H9 (cell line): ENCODE measurements at regions not wholly inside any gene's neighbourhood (a gene's known extent, or its start where the extent isn't known, plus 50 kb on each side); places are given as distances from the start of the nearest gene placed in this dataset.

Experiments used
- DNase-seq: peaks from one replicate; pipeline ENCODE4 v3.0.0-alpha.2; 2017
- H2AFZ ChIP-seq: one replicate; pipeline ENCODE4 v1.6.1; 2013; ENCODE audit warnings: mild to moderate bottlenecking, low read length, control low read depth, moderate library complexity
- H2AK5ac ChIP-seq: 2 replicates; pipeline ENCODE4 v1.6.1; 2013; ENCODE audit warnings: low read length, control low read depth, mixed read lengths; ENCODE audit not compliant: insufficient read length
- H2BK120ac ChIP-seq: one replicate; pipeline ENCODE4 v1.6.1; 2013; ENCODE audit warnings: low read depth, mild to moderate bottlenecking, low read length, control low read depth, inconsistent platforms; ENCODE audit not compliant: poor library complexity, severe bottlenecking
- H2BK12ac ChIP-seq: 2 replicates; pipeline ENCODE4 v1.6.1; 2013; ENCODE audit warnings: low read length, control low read depth, mixed read lengths, low read depth; ENCODE audit not compliant: insufficient read length
- H2BK15ac ChIP-seq: 2 replicates; pipeline ENCODE4 v1.6.1; 2013; ENCODE audit warnings: low read depth, low read length, control low read depth
- H2BK20ac ChIP-seq: one replicate; pipeline ENCODE4 v1.6.1; 2013; ENCODE audit warnings: low read depth, mild to moderate bottlenecking, low read length, control low read depth, inconsistent platforms; ENCODE audit not compliant: poor library complexity, severe bottlenecking
- H2BK5ac ChIP-seq: 2 replicates; pipeline ENCODE4 v1.6.1; 2013; ENCODE audit warnings: low read length, control low read depth, mixed read lengths; ENCODE audit not compliant: insufficient read length
- H3K14ac ChIP-seq: 2 replicates; pipeline ENCODE4 v1.6.1; 2013; ENCODE audit warnings: low read length, control low read depth; ENCODE audit not compliant: insufficient read depth
- H3K18ac ChIP-seq: 2 replicates; pipeline ENCODE4 v1.6.1; 2013; ENCODE audit warnings: low read depth, mild to moderate bottlenecking, mixed read lengths, low read length, control low read depth; ENCODE audit not compliant: insufficient read length
- H3K23ac ChIP-seq: 2 replicates; pipeline ENCODE4 v1.6.1; 2013; ENCODE audit warnings: low read length, control low read depth, mixed read lengths, low read depth; ENCODE audit not compliant: insufficient read length
- H3K23me2 ChIP-seq: 2 replicates; pipeline ENCODE4 v1.6.1; 2013; ENCODE audit warnings: low read depth, mild to moderate bottlenecking, mixed read lengths, low read length, control low read depth; ENCODE audit not compliant: insufficient read length, poor library complexity, severe bottlenecking
- H3K27ac ChIP-seq: 2 replicates; pipeline ENCODE4 v1.5.1; 2013; ENCODE audit warnings: low read length, control low read depth, mixed read lengths, low read depth; ENCODE audit not compliant: insufficient read length
- H3K27me3 ChIP-seq: 2 replicates; pipeline ENCODE4 v1.6.1; 2013; ENCODE audit warnings: low read length, control low read depth, inconsistent platforms; ENCODE audit not compliant: insufficient read depth
- H3K4ac ChIP-seq: 2 replicates; pipeline ENCODE4 v1.6.1; 2013; ENCODE audit warnings: low read depth, mild to moderate bottlenecking, control low read depth, inconsistent platforms, low read length, moderate library complexity
- H3K4me1 ChIP-seq: 2 replicates; pipeline ENCODE4 v1.6.1; 2013; ENCODE audit warnings: low read length, control low read depth, inconsistent platforms; ENCODE audit not compliant: insufficient read depth
- H3K4me2 ChIP-seq: 2 replicates; pipeline ENCODE4 v1.6.1; 2013; ENCODE audit warnings: low read length, control low read depth, mixed read lengths; ENCODE audit not compliant: insufficient read length, insufficient read depth
- H3K56ac ChIP-seq: 2 replicates; pipeline ENCODE4 v1.6.1; 2013; ENCODE audit warnings: low read depth, mild to moderate bottlenecking, mixed read lengths, low read length, control low read depth; ENCODE audit not compliant: insufficient read length
- H3K79me1 ChIP-seq: 2 replicates; pipeline ENCODE4 v1.6.1; 2013; ENCODE audit warnings: low read depth, mild to moderate bottlenecking, moderate library complexity, low read length, control low read depth, inconsistent platforms; ENCODE audit not compliant: insufficient read depth, poor library complexity, severe bottlenecking
- H3K79me2 ChIP-seq: 2 replicates; pipeline ENCODE4 v1.6.1; 2013; ENCODE audit warnings: low read length, control low read depth, inconsistent platforms; ENCODE audit not compliant: insufficient read depth
- H3K9ac ChIP-seq: 2 replicates; pipeline ENCODE4 v1.6.1; 2013; ENCODE audit warnings: low read length, control low read depth, mixed read lengths; ENCODE audit not compliant: insufficient read length; ENCODE audit errors: extremely low read depth
- H3K9me3 ChIP-seq: one replicate; pipeline ENCODE4 v1.6.1; 2013; ENCODE audit warnings: low read depth, low read length, inconsistent platforms; ENCODE audit not compliant: control insufficient read depth
- H3T11ph ChIP-seq: one replicate; pipeline ENCODE4 v1.6.1; 2013; ENCODE audit warnings: mild to moderate bottlenecking, low read length, control low read depth, inconsistent platforms
- H4K20me1 ChIP-seq: one replicate; pipeline ENCODE4 v1.6.1; 2013; ENCODE audit not compliant: control insufficient read depth, insufficient read length, insufficient read depth
- H4K5ac ChIP-seq: 2 replicates; pipeline ENCODE4 v1.6.1; 2013; ENCODE audit warnings: low read depth, mild to moderate bottlenecking, mixed read lengths, low read length, control low read depth; ENCODE audit not compliant: insufficient read length
- H4K8ac ChIP-seq: replicated peaks from 2 replicates; pipeline ENCODE4 v1.6.1; 2013; ENCODE audit warnings: low read length, control low read depth, mixed read lengths, low read depth; ENCODE audit not compliant: insufficient read length
- H4K91ac ChIP-seq: 2 replicates; pipeline ENCODE4 v1.6.1; 2013; ENCODE audit warnings: low read depth, mild to moderate bottlenecking, moderate library complexity, mixed read lengths, low read length, control low read depth; ENCODE audit not compliant: insufficient read length
- H3K27ac Mint-ChIP-seq, 3 experiments: 2 replicates in 2 of 3; 3 replicates in 1 of 3; pipeline ENCODE4 v1.8.0; 2020 to 2021; ENCODE audit warnings: mixed read lengths in 3 of 3, mild to moderate bottlenecking in 1 of 3, moderate library complexity in 1 of 3
- H3K27me3 Mint-ChIP-seq: 2 replicates; pipeline ENCODE4 v1.8.0; 2021; ENCODE audit warnings: low read depth, mild to moderate bottlenecking, moderate library complexity, mixed read lengths
- H3K36me3 Mint-ChIP-seq, 3 experiments: 2 replicates in 2 of 3; 3 replicates in 1 of 3; pipeline ENCODE4 v1.8.0; 2020 to 2021; ENCODE audit warnings: low read depth in 3 of 3, mixed read lengths in 3 of 3; ENCODE audit not compliant: insufficient read depth in 1 of 3
- H3K4me1 Mint-ChIP-seq, 2 experiments: 2 replicates each; pipeline ENCODE4 v1.8.0; 2020; ENCODE audit warnings: mixed read lengths in 2 of 2
- H3K4me3 Mint-ChIP-seq, 2 experiments: 2 replicates in 1 of 2; 3 replicates in 1 of 2; pipeline ENCODE4 v1.8.0; 2020 to 2021; ENCODE audit warnings: mild to moderate bottlenecking in 2 of 2, mixed read lengths in 2 of 2, moderate library complexity in 1 of 2
- H3K9me3 Mint-ChIP-seq, 2 experiments: 2 replicates in 1 of 2; 3 replicates in 1 of 2; pipeline ENCODE4 v1.8.0; 2020; ENCODE audit warnings: mild to moderate bottlenecking in 2 of 2, mixed read lengths in 2 of 2, moderate library complexity in 1 of 2
- WGBS: extraction: QIAGEN DNeasy Blood & Tissue Kit; methylation state at CpG from one replicate; pipeline ENCODE4 v1.1.7; 2013; ENCODE audit warnings: missing lambda C conversion rate, low lambda C conversion rate, mixed read lengths; ENCODE audit not compliant: insufficient read length; ENCODE audit errors: extremely low coverage; 5-methylcytosine and 5-hydroxymethylcytosine counted together
- TF ChIP-seq, protein P1 (sequence below): fragments of 200-600 bp; sonication (generic); conservative IDR thresholded peaks from 3 replicates; pipeline ENCODE4 v1.8.0; 2021; ENCODE audit warnings: antibody characterized with exemption, mild to moderate bottlenecking

DNA sequence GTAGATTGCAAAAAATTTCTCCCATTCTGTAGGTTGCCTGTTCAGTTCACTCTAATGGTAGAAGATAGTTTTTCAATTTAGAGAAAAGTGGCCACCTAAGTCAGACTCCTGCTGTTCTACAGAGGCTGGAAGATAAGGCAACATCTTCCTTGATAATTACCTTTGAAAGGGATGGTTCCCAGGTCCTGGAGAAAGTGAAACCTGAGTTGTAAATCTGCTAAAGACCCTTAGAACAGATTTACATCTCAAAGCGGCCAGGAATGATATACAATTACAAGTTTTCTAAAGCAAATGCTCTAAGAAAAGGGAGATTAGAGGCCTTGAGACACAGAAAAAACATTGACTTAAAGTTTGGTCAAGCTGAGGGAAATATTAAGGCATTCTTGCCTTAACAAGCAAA lies 1350.2 kb upstream of the FAM98A start:
- H3K56ac ChIP-seq, result no peak overlapping the region
- no peaks in the 10 kb centered on the region for H3K9me3 ChIP-seq
- no peak overlapping the region for H2AK5ac ChIP-seq
- H3K4ac ChIP-seq, result no peak overlapping the region
- no peak overlapping the region for H3T11ph ChIP-seq
- no peak overlapping the region for H3K27ac ChIP-seq
- no peaks in the 10 kb centered on the region; the same call in 1 of the 2 replicates for H3K27me3 Mint-ChIP-seq
- H2BK5ac ChIP-seq, result no peak overlapping the region
- no peaks in the 10 kb centered on the region for H3K79me2 ChIP-seq
- no peak overlapping the region for H2BK12ac ChIP-seq
- no peaks in the 10 kb centered on the region for H3K79me1 ChIP-seq
- no peak overlapping the region for H4K5ac ChIP-seq
- no peak overlapping the region for H4K91ac ChIP-seq
- no peak overlapping the region for H3K23ac ChIP-seq
- H4K8ac ChIP-seq, result no peak overlapping the region
- peaks cover 13 to 14% of the 10 kb centered on the region in 2 experiments for H3K4me1 Mint-ChIP-seq
- H3K23me2 ChIP-seq, result no peaks in the 10 kb centered on the region
- H2BK20ac ChIP-seq, result no peak overlapping the region
- H3K27ac Mint-ChIP-seq, result peak overlapping the region in 1 of 3 experiments; percentile 88; a peak in 3 of 7 replicates
- no peaks in the 10 kb centered on the region for H4K20me1 ChIP-seq
- H2BK120ac ChIP-seq, result no peak overlapping the region
- no CpG with 5 or more reads among the region's 1 CpG for WGBS
- peaks cover 13 to 30% of the 10 kb centered on the region in 2 experiments for H3K9me3 Mint-ChIP-seq
- no peak overlapping the region for H3K4me2 ChIP-seq
- H3K27me3 ChIP-seq, result no peaks in the 10 kb centered on the region
- no peak overlapping the region for H3K18ac ChIP-seq
- TF ChIP-seq, protein P1, sequence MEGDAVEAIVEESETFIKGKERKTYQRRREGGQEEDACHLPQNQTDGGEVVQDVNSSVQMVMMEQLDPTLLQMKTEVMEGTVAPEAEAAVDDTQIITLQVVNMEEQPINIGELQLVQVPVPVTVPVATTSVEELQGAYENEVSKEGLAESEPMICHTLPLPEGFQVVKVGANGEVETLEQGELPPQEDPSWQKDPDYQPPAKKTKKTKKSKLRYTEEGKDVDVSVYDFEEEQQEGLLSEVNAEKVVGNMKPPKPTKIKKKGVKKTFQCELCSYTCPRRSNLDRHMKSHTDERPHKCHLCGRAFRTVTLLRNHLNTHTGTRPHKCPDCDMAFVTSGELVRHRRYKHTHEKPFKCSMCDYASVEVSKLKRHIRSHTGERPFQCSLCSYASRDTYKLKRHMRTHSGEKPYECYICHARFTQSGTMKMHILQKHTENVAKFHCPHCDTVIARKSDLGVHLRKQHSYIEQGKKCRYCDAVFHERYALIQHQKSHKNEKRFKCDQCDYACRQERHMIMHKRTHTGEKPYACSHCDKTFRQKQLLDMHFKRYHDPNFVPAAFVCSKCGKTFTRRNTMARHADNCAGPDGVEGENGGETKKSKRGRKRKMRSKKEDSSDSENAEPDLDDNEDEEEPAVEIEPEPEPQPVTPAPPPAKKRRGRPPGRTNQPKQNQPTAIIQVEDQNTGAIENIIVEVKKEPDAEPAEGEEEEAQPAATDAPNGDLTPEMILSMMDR, result no peak
- DNase-seq, result no peak
- H3K36me3 Mint-ChIP-seq, result peaks cover 2 to 29% (median 9%) of the 10 kb centered on the region in 3 experiments; a peak in 5 of 7 replicates
- no peak overlapping the region for H2AFZ ChIP-seq
- no peak overlapping the region for H3K14ac ChIP-seq
- H3K9ac ChIP-seq, result no peak overlapping the region
- H3K4me1 ChIP-seq, result no peaks in the 10 kb centered on the region
- H3K4me3 Mint-ChIP-seq, result no peak overlapping the region; a peak in 1 of 5 replicates
- no peak overlapping the region for H2BK15ac ChIP-seq
